SU-DHL-6 (cell line): ENCODE measurements at regions not wholly inside any gene's neighbourhood (a gene's known extent, or its start where the extent isn't known, plus 50 kb on each side); places are given as distances from the start of the nearest gene placed in this dataset.

Experiments used
- H2AFZ ChIP-seq: fragments of 200-600 bp; sonication (generic); 2 replicates; pipeline ENCODE4 v1.6.1; 2014; ENCODE audit warnings: low read depth, mild to moderate bottlenecking, moderate library complexity, mixed read lengths, antibody characterized with exemption, low read length; ENCODE audit not compliant: severe bottlenecking
- H3F3A ChIP-seq: fragments of 200-600 bp; shearing (Covaris generic); 2 replicates; pipeline ENCODE4 v1.6.0; 2016; ENCODE audit warnings: antibody characterized with exemption, mild to moderate bottlenecking; ENCODE audit not compliant: insufficient read depth
- H3K27ac ChIP-seq: fragments of 200-600 bp; sonication (generic); 2 replicates; pipeline ENCODE4 v1.5.1; 2016; ENCODE audit warnings: low read depth, mild to moderate bottlenecking, low read length, moderate library complexity, mixed read lengths
- H3K27me3 ChIP-seq: fragments of 200-600 bp; sonication (generic), shearing (Covaris generic); 2 replicates; pipeline ENCODE4 v1.6.0; 2014; ENCODE audit warnings: mild to moderate bottlenecking, low read length
- H3K36me3 ChIP-seq: fragments of 200-600 bp; sonication (generic); 2 replicates; pipeline ENCODE4 v1.6.1; 2014; ENCODE audit warnings: mild to moderate bottlenecking, low read length, mixed read lengths
- H3K4me2 ChIP-seq: fragments of 300-600, 200-600 bp; shearing (Covaris generic), sonication (generic); 2 replicates; pipeline ENCODE4 v1.6.0; 2014; ENCODE audit warnings: low read length, low read depth, mild to moderate bottlenecking; ENCODE audit not compliant: poor library complexity, severe bottlenecking
- H3K4me3 ChIP-seq: fragments of 200-600 bp; sonication (generic); 2 replicates; pipeline ENCODE4 v1.5.1; 2014; ENCODE audit warnings: antibody characterized with exemption, low read length, mild to moderate bottlenecking, mixed read lengths; ENCODE audit not compliant: insufficient read depth, poor library complexity, severe bottlenecking
- H3K79me2 ChIP-seq: fragments of 200-600 bp; sonication (generic); 2 replicates; pipeline ENCODE4 v1.6.1; 2014; ENCODE audit warnings: mild to moderate bottlenecking, low read length, moderate library complexity; ENCODE audit not compliant: insufficient read depth
- H3K9ac ChIP-seq: fragments of 200-600 bp; sonication (generic); 2 replicates; pipeline ENCODE4 v1.7.0; 2014; ENCODE audit warnings: mild to moderate bottlenecking, low read length
- H3K9me2 ChIP-seq: fragments of 200-600 bp; sonication (generic); replicated peaks from 2 replicates; pipeline ENCODE4 v1.6.1; 2014; ENCODE audit warnings: low read length; ENCODE audit not compliant: insufficient read depth
- H3K9me3 ChIP-seq: fragments of 200-600 bp; sonication (generic); 2 replicates; pipeline ENCODE4 v1.6.1; 2014; ENCODE audit warnings: low read length, mixed read lengths; ENCODE audit not compliant: insufficient read depth
- H4K20me1 ChIP-seq: fragments of 200-600 bp; sonication (generic); 2 replicates; pipeline ENCODE4 v1.6.1; 2014; ENCODE audit warnings: low read depth, mild to moderate bottlenecking, antibody characterized with exemption, low read length, moderate library complexity, mixed read lengths
- CTCF ChIP-seq: fragments of 200-600 bp; sonication (generic); IDR thresholded peaks from one replicate; pipeline ENCODE4 v1.5.1; 2017; ENCODE audit warnings: antibody characterized with exemption, mild to moderate bottlenecking, low read length, moderate library complexity; ENCODE audit not compliant: insufficient read depth, poor library complexity, severe bottlenecking
- EZH2phosphoT487 ChIP-seq: fragments of 200-600 bp; sonication (generic), shearing (Covaris generic); conservative IDR thresholded peaks from 2 replicates; pipeline ENCODE4 v1.6.1; 2018; ENCODE audit warnings: mild to moderate bottlenecking, antibody characterized with exemption, low read length, moderate library complexity, mixed read lengths

- TF ChIP-seq EZH2phosphoT487: no peak
- no peak for TF ChIP-seq CTCF
- no peak overlapping the region for H3K4me2 ChIP-seq
- H3K79me2 ChIP-seq: no peaks in the 10 kb centered on the region
Measured at GRCh38 chr5:63346451-63346850, 615.8 kb downstream of the HTR1A start.

GRCh38 chr5:63341442-63341841 is 620.8 kb downstream of the HTR1A start:
- TF ChIP-seq EZH2phosphoT487: no peak
- no peak for TF ChIP-seq CTCF
- peaks cover 6% of the 10 kb centered on the region; the same call in 1 of the 2 replicates for H3K9me3 ChIP-seq
- no peaks in the 10 kb centered on the region for H3F3A ChIP-seq
- H3K36me3 ChIP-seq: no peaks in the 10 kb centered on the region
- H3K79me2 ChIP-seq: no peaks in the 10 kb centered on the region
- H3K27me3 ChIP-seq: no peaks in the 10 kb centered on the region
- H3K27ac ChIP-seq: no peak overlapping the region
- no peak overlapping the region for H3K9ac ChIP-seq
- H3K4me3 ChIP-seq: no peak overlapping the region
- no peak overlapping the region for H3K4me2 ChIP-seq
- no peaks in the 10 kb centered on the region for H3K9me2 ChIP-seq
- no peaks in the 10 kb centered on the region for H4K20me1 ChIP-seq
- no peak overlapping the region for H2AFZ ChIP-seq

More at GRCh38 chr5:63346451-63346850, 615.8 kb downstream of the HTR1A start:
- Histone ChIP-seq H3K9me2 (no peaks in the 10 kb centered on the region), H4K20me1 (no peaks in the 10 kb centered on the region), H3K36me3 (no peaks in the 10 kb centered on the region), H3F3A (no peaks in the 10 kb centered on the region), H3K27me3 (no peaks in the 10 kb centered on the region), H2AFZ (no peak overlapping the region), H3K9ac (no peak overlapping the region), H3K4me3 (no peak overlapping the region), H3K27ac (no peak overlapping the region), H3K9me3 (peaks cover 2% of the 10 kb centered on the region; the same call in 1 of the 2 replicates)

- Histone ChIP-seq H3K4me3 (no peak overlapping the region), H3K9ac (no peak overlapping the region), H4K20me1 (no peaks in the 10 kb centered on the region), H3K27me3 (no peaks in the 10 kb centered on the region), H3F3A (no peaks in the 10 kb centered on the region), H3K79me2 (no peaks in the 10 kb centered on the region), H3K27ac (no peak overlapping the region), H3K9me3 (no peaks in the 10 kb centered on the region), H2AFZ (no peak overlapping the region), H3K36me3 (no peaks in the 10 kb centered on the region), H3K4me2 (no peak overlapping the region), H3K9me2 (no peaks in the 10 kb centered on the region)
- TF ChIP-seq EZH2phosphoT487: no peak
- no peak for TF ChIP-seq CTCF
Measured at GRCh38 chr5:63323926-63324325, 638.3 kb downstream of the HTR1A start.

- TF ChIP-seq EZH2phosphoT487: no peak
- no peak for TF ChIP-seq CTCF
- no peak overlapping the region for H2AFZ ChIP-seq
Measured at GRCh38 chr5:63314551-63314950, 647.7 kb downstream of the HTR1A start.

More at GRCh38 chr5:63314551-63314950, 647.7 kb downstream of the HTR1A start:
- Histone ChIP-seq H3K4me2 (no peak overlapping the region), H3K9me2 (no peaks in the 10 kb centered on the region), H3K79me2 (no peaks in the 10 kb centered on the region), H3K4me3 (no peak overlapping the region), H3K27ac (no peak overlapping the region), H3K27me3 (no peaks in the 10 kb centered on the region), H4K20me1 (no peaks in the 10 kb centered on the region), H3F3A (no peaks in the 10 kb centered on the region), H3K36me3 (no peaks in the 10 kb centered on the region), H3K9ac (no peak overlapping the region), H3K9me3 (no peaks in the 10 kb centered on the region)
